Keratinocyte (primary cell): ENCODE measurements at regions not wholly inside any gene's neighbourhood (a gene's known extent, or its start where the extent isn't known, plus 50 kb on each side); places are given as distances from the start of the nearest gene placed in this dataset.

Source experiments
- DNase-seq: peaks from one replicate; pipeline ENCODE4 v3.0.0-alpha.2; 2011; ENCODE audit warnings: low read depth, missing footprints, low spot score
- FAIRE-seq: peaks from 2 replicates; lab custom pipeline; 2011; peaks lifted over from hg19 to GRCh38; lab: Jason Lieb, UNC
- H2AFZ ChIP-seq: 2 replicates; pipeline ENCODE4 v1.6.0; 2012; ENCODE audit warnings: low read length, control low read depth, inconsistent platforms; ENCODE audit not compliant: control insufficient read depth
- H3K27ac ChIP-seq: 2 replicates; pipeline ENCODE4 v1.5.1; 2011; ENCODE audit warnings: low read length; ENCODE audit not compliant: control insufficient read depth, insufficient read depth
- H3K27me3 ChIP-seq: 3 replicates; pipeline ENCODE4 v1.6.0; 2011; ENCODE audit warnings: low read length; ENCODE audit not compliant: control insufficient read depth, insufficient read depth; ENCODE audit errors: extremely low read depth
- H3K36me3 ChIP-seq, 2 experiments: 2 replicates in 1 of 2; 3 replicates in 1 of 2; pipeline ENCODE4 v1.5.1; 2011; ENCODE audit warnings: low read length in 2 of 2, mild to moderate bottlenecking in 1 of 2; ENCODE audit not compliant: control insufficient read depth in 2 of 2, insufficient read depth in 2 of 2; ENCODE audit errors: extremely low read depth in 1 of 2
- H3K4me1 ChIP-seq: 3 replicates; pipeline ENCODE4 v1.5.1; 2011; ENCODE audit warnings: low read length; ENCODE audit not compliant: control insufficient read depth, insufficient read depth; ENCODE audit errors: extremely low read depth
- H3K4me2 ChIP-seq: 3 replicates; pipeline ENCODE4 v1.6.0; 2011; ENCODE audit warnings: low read depth, low read length; ENCODE audit not compliant: control insufficient read depth, insufficient read depth; ENCODE audit errors: extremely low read depth
- H3K4me3 ChIP-seq, 3 experiments: fragments of 200-600 bp in 1 of 3; sonication (generic) in 1 of 3; 2 replicates in 2 of 3; 3 replicates in 1 of 3; pipeline ENCODE4 v1.5.1; 2011 to 2016; ENCODE audit warnings: low read length in 3 of 3, mild to moderate bottlenecking in 3 of 3, control low read depth in 2 of 3, inconsistent platforms in 1 of 3, low read depth in 1 of 3, mixed read lengths in 1 of 3, mixed run types in 1 of 3, moderate library complexity in 1 of 3; ENCODE audit not compliant: control insufficient read depth in 2 of 3, insufficient read depth in 2 of 3; ENCODE audit errors: extremely low read depth in 1 of 3
- H3K79me2 ChIP-seq: 2 replicates; pipeline ENCODE4 v1.6.0; 2012; ENCODE audit warnings: low read length; ENCODE audit not compliant: control insufficient read depth, insufficient read depth
- H3K9ac ChIP-seq: 3 replicates; pipeline ENCODE4 v1.6.0; 2011; ENCODE audit warnings: low read length; ENCODE audit not compliant: control insufficient read depth, insufficient read depth; ENCODE audit errors: extremely low read depth
- H3K9me1 ChIP-seq: 3 replicates; pipeline ENCODE4 v1.6.0; 2011; ENCODE audit warnings: low read length; ENCODE audit not compliant: control insufficient read depth, insufficient read depth; ENCODE audit errors: extremely low read depth
- H3K9me3 ChIP-seq: 2 replicates; pipeline ENCODE4 v1.5.1; 2012; ENCODE audit warnings: low read depth, low read length; ENCODE audit not compliant: control insufficient read depth
- H4K20me1 ChIP-seq: 3 replicates; pipeline ENCODE4 v1.6.0; 2011; ENCODE audit warnings: low read length; ENCODE audit not compliant: control insufficient read depth, insufficient read depth; ENCODE audit errors: extremely low read depth
- EZH2 ChIP-seq: IDR thresholded peaks from one replicate; pipeline ENCODE4 v1.6.1; 2012; ENCODE audit warnings: inconsistent platforms, mild to moderate bottlenecking, low read length, moderate library complexity
- dilution Hi-C: fragments of 300-500 bp; cut with MboI; formaldehyde crosslinking; loops from one replicate; pipeline ENCODE4 v1.7.0; 2020; ENCODE audit warnings: low sequenced_read_pairs; ENCODE audit not compliant: extremely low pct_ligation_motif_present
- TF ChIP-seq, protein P1 (sequence below), 3 experiments: IDR thresholded peaks in 1 of 3; conservative IDR thresholded peaks in 1 of 3; optimal IDR thresholded peaks in 1 of 3; 2 replicates in 2 of 3; 3 replicates in 1 of 3; pipeline versions ENCODE3 to v1.5.1; 2011; ENCODE audit warnings: low read length in 3 of 3, mild to moderate bottlenecking in 3 of 3, moderate library complexity in 2 of 3, control low read depth in 1 of 3, inconsistent platforms in 1 of 3; ENCODE audit not compliant: insufficient read depth in 2 of 3; ENCODE audit errors: extremely low read depth in 1 of 3

DNA sequence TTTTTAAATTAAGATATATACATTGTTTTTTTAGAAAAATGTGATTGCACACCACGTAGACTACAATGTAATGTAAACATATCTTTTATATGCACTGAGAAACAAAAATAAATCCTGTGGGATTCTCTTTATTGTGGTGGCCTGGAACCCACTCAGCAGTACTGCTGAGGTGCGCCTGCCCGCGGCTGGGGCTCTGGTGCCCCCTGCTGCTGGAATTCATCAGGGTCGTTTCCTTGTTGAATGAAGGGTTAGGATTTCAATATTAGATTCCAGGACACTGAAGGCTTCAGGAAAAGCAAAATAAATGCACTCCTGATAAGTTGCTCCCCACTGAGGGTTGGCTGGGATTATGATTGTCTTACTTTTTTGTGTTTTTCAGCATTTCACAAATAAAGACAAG, 175.8 kb upstream of the GGTLC1 start:
- dilution Hi-C loops: no loop called here

DNA sequence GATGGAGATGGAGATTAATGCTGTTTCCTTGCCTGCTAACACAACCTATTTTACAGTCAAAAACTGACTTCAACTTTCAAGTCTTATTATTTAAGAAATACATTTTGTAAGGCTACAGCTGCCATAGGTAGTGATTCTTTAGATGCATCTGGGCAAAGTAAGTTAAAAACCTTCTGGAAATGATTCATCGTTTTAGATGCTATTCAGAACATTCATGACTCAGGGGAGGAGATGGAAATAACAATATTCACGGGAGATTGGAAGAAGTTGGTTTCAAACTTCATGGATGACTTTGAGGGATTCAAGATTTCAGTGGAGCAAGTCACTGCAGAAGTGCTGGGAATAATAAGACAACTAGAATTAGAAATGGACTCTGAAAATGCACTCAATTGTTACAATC, 174.9 kb upstream of the GGTLC1 start:
- Histone ChIP-seq H3K36me3 (no peaks in the 10 kb centered on the region), H2AFZ (no peak overlapping the region), H3K9me3 (no peaks in the 10 kb centered on the region), H3K27me3 (no peaks in the 10 kb centered on the region), H3K4me1 (no peaks in the 10 kb centered on the region), H3K9ac (no peak overlapping the region), H3K27ac (no peak overlapping the region), H3K4me3 (no peak overlapping the region), H3K9me1 (no peaks in the 10 kb centered on the region), H3K79me2 (no peaks in the 10 kb centered on the region), H4K20me1 (no peaks in the 10 kb centered on the region), H3K4me2 (no peak overlapping the region)
- TF ChIP-seq EZH2: no peak
- TF ChIP-seq, protein P1, sequence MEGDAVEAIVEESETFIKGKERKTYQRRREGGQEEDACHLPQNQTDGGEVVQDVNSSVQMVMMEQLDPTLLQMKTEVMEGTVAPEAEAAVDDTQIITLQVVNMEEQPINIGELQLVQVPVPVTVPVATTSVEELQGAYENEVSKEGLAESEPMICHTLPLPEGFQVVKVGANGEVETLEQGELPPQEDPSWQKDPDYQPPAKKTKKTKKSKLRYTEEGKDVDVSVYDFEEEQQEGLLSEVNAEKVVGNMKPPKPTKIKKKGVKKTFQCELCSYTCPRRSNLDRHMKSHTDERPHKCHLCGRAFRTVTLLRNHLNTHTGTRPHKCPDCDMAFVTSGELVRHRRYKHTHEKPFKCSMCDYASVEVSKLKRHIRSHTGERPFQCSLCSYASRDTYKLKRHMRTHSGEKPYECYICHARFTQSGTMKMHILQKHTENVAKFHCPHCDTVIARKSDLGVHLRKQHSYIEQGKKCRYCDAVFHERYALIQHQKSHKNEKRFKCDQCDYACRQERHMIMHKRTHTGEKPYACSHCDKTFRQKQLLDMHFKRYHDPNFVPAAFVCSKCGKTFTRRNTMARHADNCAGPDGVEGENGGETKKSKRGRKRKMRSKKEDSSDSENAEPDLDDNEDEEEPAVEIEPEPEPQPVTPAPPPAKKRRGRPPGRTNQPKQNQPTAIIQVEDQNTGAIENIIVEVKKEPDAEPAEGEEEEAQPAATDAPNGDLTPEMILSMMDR (optimal IDR thresholded peaks at IDR 0.05 in 1 of 3, IDR thresholded peaks at IDR 0.05 in 1 of 3, conservative IDR thresholded peaks at IDR 0.05 in 1 of 3; ENCODE audit: extremely low read depth in 1 of 3, insufficient read depth in 2 of 3, low read length in 3 of 3): no peak
- DNase-seq: no peak
- dilution Hi-C loops: no loop called here
- FAIRE-seq: no peak

More for the DNA sequence above, 175.8 kb upstream of the GGTLC1 start:
- no peak overlapping the region for H3K4me3 ChIP-seq
- FAIRE-seq (no peak), DNase-seq (no peak)
- TF ChIP-seq EZH2: no peak
- TF ChIP-seq, protein P1 (optimal IDR thresholded peaks at IDR 0.05 in 1 of 3, IDR thresholded peaks at IDR 0.05 in 1 of 3, conservative IDR thresholded peaks at IDR 0.05 in 1 of 3; ENCODE audit: extremely low read depth in 1 of 3, insufficient read depth in 2 of 3, low read length in 3 of 3): peak; percentile 54 to 68 (median 57)
- H3K79me2 ChIP-seq: no peaks in the 10 kb centered on the region
- H4K20me1 ChIP-seq: no peaks in the 10 kb centered on the region
- H3K27ac ChIP-seq: no peak overlapping the region
- H3K4me1 ChIP-seq: no peaks in the 10 kb centered on the region
- H2AFZ ChIP-seq: no peak overlapping the region
- no peaks in the 10 kb centered on the region for H3K27me3 ChIP-seq
- no peaks in the 10 kb centered on the region for H3K36me3 ChIP-seq
- H3K9ac ChIP-seq: no peak overlapping the region
- H3K9me1 ChIP-seq: no peaks in the 10 kb centered on the region
- no peaks in the 10 kb centered on the region for H3K9me3 ChIP-seq
- H3K4me2 ChIP-seq: no peak overlapping the region
